ENCODE measurements at regions not wholly inside any gene's neighbourhood (a gene's known extent, or its start where the extent isn't known, plus 50 kb on each side); places are given as distances from the start of the nearest gene placed in this dataset.
"Not testable (repeated sequence)": the region's sequence is repeated elsewhere in the genome, so short reads cannot be mapped to it uniquely, and the experiment has no call there.

GRCh38 chr21:35437941-35438340 is 388.8 kb upstream of the RUNX1 start:
- Histone ChIP-seq H3K4me3 (replicated peaks in 1 of 3; ENCODE audit: low read depth in 2 of 3, low read length in 3 of 3) (no peak overlapping the region), H3K79me2 (ENCODE audit: insufficient read depth, low read length) (no peaks in the 10 kb centered on the region), H3K4me2 (replicated peaks; ENCODE audit: extremely low read depth, low read length, poor library complexity, severe bottlenecking) (no peak overlapping the region), H3K9me3 (replicated peaks in 1 of 2; ENCODE audit: control insufficient read depth in 1 of 2, insufficient read depth in 1 of 2, low read length in 2 of 2) (peaks cover 9 to 11% of the 10 kb centered on the region in 2 donors), H2AFZ (ENCODE audit: insufficient read depth, low read depth, low read length, poor library complexity, severe bottlenecking) (no peak overlapping the region), H3K27me3 (ENCODE audit: control insufficient read depth in 2 of 2, insufficient read depth in 2 of 2, low read length in 2 of 2) (no peaks in the 10 kb centered on the region), H3K27ac (ENCODE audit: low read depth in 1 of 2, low read length in 2 of 2) (no peak overlapping the region), H3K36me3 (replicated peaks in 1 of 2; ENCODE audit: control insufficient read depth in 1 of 2, insufficient read depth in 2 of 2, low read length in 2 of 2) (no peaks in the 10 kb centered on the region), H4K20me1 (ENCODE audit: insufficient read depth, low read length) (no peaks in the 10 kb centered on the region), H3K4me1 (ENCODE audit: control insufficient read depth in 1 of 2, insufficient read depth in 2 of 2, low read length in 2 of 2) (peaks cover 5 to 8% of the 10 kb centered on the region in 2 donors), H3K9ac (ENCODE audit: insufficient read depth, low read length, poor library complexity, severe bottlenecking) (no peak overlapping the region)
- Mint-ChIP-seq H3K27ac (no peak overlapping the region), H3K36me3 (no peaks in the 10 kb centered on the region), H3K4me3 (no peak overlapping the region), H3K27me3 (ENCODE audit: low read depth in 3 of 3) (peaks cover 0 to 2% (median 0%) of the 10 kb centered on the region in 3 donors), H3K4me1 (peaks cover 8% of the 10 kb centered on the region), H3K9me3 (peaks cover 10 to 21% (median 15%) of the 10 kb centered on the region in 7 donors)
- TF ChIP-seq CTCF (IDR thresholded peaks at IDR 0.05): no peak
- no peak for DNase-seq
- intact Hi-C loops (cut with micrococcal nuclease): no loop called here

GRCh38 chr21:35436899-35437298 is 387.8 kb upstream of the RUNX1 start:
- Mint-ChIP-seq H3K27me3 (ENCODE audit: low read depth in 3 of 3) (peaks cover 0 to 2% (median 0%) of the 10 kb centered on the region in 3 donors), H3K27ac (no peak overlapping the region), H3K4me1 (peaks cover 8% of the 10 kb centered on the region), H3K4me3 (no peak overlapping the region), H3K36me3 (no peaks in the 10 kb centered on the region), H3K9me3 (peaks cover 18 to 30% (median 24%) of the 10 kb centered on the region in 7 donors)
- H3K4me1 ChIP-seq (ENCODE audit: control insufficient read depth in 1 of 2, insufficient read depth in 2 of 2, low read length in 2 of 2): peaks cover 5 to 8% of the 10 kb centered on the region in 2 donors
- intact Hi-C loops (cut with micrococcal nuclease): no loop called here
- no peaks in the 10 kb centered on the region for H3K36me3 ChIP-seq (replicated peaks in 1 of 2; ENCODE audit: control insufficient read depth in 1 of 2, insufficient read depth in 2 of 2, low read length in 2 of 2)
- no peak overlapping the region for H3K4me3 ChIP-seq (replicated peaks in 1 of 3; ENCODE audit: low read depth in 2 of 3, low read length in 3 of 3)
- H3K9me3 ChIP-seq (replicated peaks in 1 of 2; ENCODE audit: control insufficient read depth in 1 of 2, insufficient read depth in 1 of 2, low read length in 2 of 2): peaks cover 17 to 18% of the 10 kb centered on the region in 2 donors
- H3K27me3 ChIP-seq (ENCODE audit: control insufficient read depth in 2 of 2, insufficient read depth in 2 of 2, low read length in 2 of 2): no peaks in the 10 kb centered on the region
- H3K4me2 ChIP-seq (replicated peaks; ENCODE audit: extremely low read depth, low read length, poor library complexity, severe bottlenecking): no peak overlapping the region
- no peaks in the 10 kb centered on the region for H4K20me1 ChIP-seq (ENCODE audit: insufficient read depth, low read length)
- no peak overlapping the region for H3K27ac ChIP-seq (ENCODE audit: low read depth in 1 of 2, low read length in 2 of 2)
- DNase-seq: no peak
- no peak overlapping the region for H3K9ac ChIP-seq (ENCODE audit: insufficient read depth, low read length, poor library complexity, severe bottlenecking)
- H3K79me2 ChIP-seq (ENCODE audit: insufficient read depth, low read length): no peaks in the 10 kb centered on the region
- peak; percentile 23 for TF ChIP-seq CTCF (IDR thresholded peaks at IDR 0.05)
- WGBS (ENCODE audit: insufficient coverage): no CpG with 5 or more reads among the region's 1 CpG
- H2AFZ ChIP-seq (ENCODE audit: insufficient read depth, low read depth, low read length, poor library complexity, severe bottlenecking): no peak overlapping the region

GRCh38 chr21:35432601-35433000 is 383.5 kb upstream of the RUNX1 start:
- not testable (repeated sequence) for H3K9ac ChIP-seq (ENCODE audit: insufficient read depth, low read length, poor library complexity, severe bottlenecking)
- H3K9me3 Mint-ChIP-seq: peaks cover 19 to 35% (median 27%) of the 10 kb centered on the region in 7 donors

More at GRCh38 chr21:35432601-35433000, 383.5 kb upstream of the RUNX1 start:
- Histone ChIP-seq H3K9me3 (replicated peaks in 1 of 2; ENCODE audit: control insufficient read depth in 1 of 2, insufficient read depth in 1 of 2, low read length in 2 of 2) (peaks cover 18 to 23% of the 10 kb centered on the region in 2 donors), H3K4me1 (ENCODE audit: control insufficient read depth in 1 of 2, insufficient read depth in 2 of 2, low read length in 2 of 2) (peaks cover 8 to 14% of the 10 kb centered on the region in 2 donors)
- DNase-seq; H3K36me3 Mint-ChIP-seq; H3K4me3 ChIP-seq (replicated peaks in 1 of 3; ENCODE audit: low read depth in 2 of 3, low read length in 3 of 3); H3K79me2 ChIP-seq (ENCODE audit: insufficient read depth, low read length); H3K27ac Mint-ChIP-seq; H2AFZ ChIP-seq (ENCODE audit: insufficient read depth, low read depth, low read length, poor library complexity, severe bottlenecking); H3K4me2 ChIP-seq (replicated peaks; ENCODE audit: extremely low read depth, low read length, poor library complexity, severe bottlenecking); H3K27me3 Mint-ChIP-seq (ENCODE audit: low read depth in 3 of 3); H3K27ac ChIP-seq (ENCODE audit: low read depth in 1 of 2, low read length in 2 of 2); H3K27me3 ChIP-seq (ENCODE audit: control insufficient read depth in 2 of 2, insufficient read depth in 2 of 2, low read length in 2 of 2); intact Hi-C loops (cut with micrococcal nuclease); H3K36me3 ChIP-seq (replicated peaks in 1 of 2; ENCODE audit: control insufficient read depth in 1 of 2, insufficient read depth in 2 of 2, low read length in 2 of 2); H3K4me3 Mint-ChIP-seq; H4K20me1 ChIP-seq (ENCODE audit: insufficient read depth, low read length): not testable (repeated sequence)
- H3K4me1 Mint-ChIP-seq: peaks cover 12% of the 10 kb centered on the region
- 92% methylated on average over 2 of the region's 5 CpGs for WGBS (ENCODE audit: insufficient coverage)

Data from CD14-positive monocyte (primary cell).